ENCODE measurements at regions not wholly inside any gene's neighbourhood (a gene's known extent, or its start where the extent isn't known, plus 50 kb on each side); places are given as distances from the start of the nearest gene placed in this dataset.

DNA sequence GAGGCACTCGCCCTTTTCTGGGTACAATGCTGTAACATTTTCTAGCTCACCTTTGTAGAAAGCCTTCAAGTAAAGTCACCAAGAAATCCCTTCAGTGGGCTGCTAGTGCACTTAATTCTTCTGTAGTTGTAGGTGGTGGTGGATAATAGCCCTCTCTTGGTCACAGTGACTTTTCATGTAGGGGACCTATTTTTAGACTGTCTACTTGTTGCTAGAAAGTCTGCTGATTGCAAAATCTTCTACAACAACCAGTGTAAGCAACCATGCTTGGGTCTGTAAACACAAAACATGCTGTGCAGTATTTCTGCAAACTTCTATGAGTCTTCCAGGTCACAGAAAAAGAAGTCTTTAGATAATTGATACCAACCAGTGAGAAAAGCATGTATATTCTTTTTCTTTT is 55.6 kb downstream of the PBDC1 start:
- no peak for DNase-seq (ENCODE audit: low read depth in 2 of 2)

DNA sequence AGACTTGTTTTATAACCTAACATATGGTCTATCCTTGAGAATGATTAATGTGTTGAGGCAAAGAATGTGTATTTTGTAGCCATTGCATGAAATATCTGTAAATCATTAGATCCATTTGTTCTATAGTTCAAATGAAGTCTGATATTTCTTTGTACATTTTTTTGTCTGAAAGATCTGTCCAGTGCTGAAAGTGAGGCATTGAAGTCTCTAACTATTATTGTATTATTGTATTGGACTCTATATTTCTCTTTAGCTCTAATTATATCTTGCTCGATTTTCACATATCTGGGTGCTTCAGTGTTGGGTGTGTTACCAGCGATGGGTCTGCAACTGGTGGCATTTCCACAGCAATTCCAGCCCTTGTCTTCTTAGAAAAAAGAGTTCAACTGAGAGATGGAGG is 76.0 kb downstream of the PBDC1 start:
- DNase-seq (ENCODE audit: low read depth in 2 of 2), result no peak

DNA sequence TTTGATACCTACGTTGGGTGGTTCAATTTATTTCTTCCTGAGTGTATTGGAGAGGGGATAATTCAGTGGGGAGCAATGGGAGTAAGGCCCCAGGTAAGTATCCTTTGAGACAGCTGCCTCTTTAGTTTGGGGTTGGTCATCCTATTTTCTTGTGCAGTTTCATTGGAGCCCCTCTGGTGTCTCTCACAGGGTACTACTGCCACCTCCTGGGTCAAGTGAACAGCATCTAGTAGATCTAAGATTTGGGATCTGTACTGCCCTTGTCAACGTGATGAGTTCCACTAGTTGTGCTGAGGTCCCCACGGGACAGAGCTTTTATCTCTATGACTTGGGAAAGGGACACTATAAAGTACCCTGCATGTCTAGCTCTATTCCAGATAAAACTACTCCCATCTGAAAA is 80.6 kb downstream of the PBDC1 start:
- peak; percentile 52 to 61 for DNase-seq (ENCODE audit: low read depth in 2 of 2)

DNA sequence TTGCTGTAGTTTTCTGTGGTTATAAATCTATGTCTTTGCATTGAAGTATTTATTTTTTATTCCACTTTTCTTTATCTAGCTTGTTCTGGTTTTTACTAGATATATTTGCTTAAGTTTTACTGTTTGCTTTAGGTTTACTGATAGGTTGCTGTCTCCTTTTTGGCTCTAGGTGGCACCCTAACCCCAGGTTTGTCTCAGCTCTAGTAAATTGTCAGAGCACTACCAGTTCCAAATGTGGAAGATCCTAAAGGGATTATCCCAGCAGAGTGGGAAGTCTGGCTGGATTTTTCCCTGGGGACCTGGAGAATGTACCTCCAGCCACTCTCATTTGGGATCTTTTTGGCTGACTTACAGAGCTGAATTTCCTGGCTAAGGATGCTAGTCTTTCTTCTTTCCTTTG is 106.1 kb downstream of the PBDC1 start:
- peak; percentile 48 to 69 for DNase-seq (ENCODE audit: low read depth in 2 of 2)

Measured in lung microvascular endothelial cell (primary cell).